HL-60 (cell line): ENCODE measurements at regions not wholly inside any gene's neighbourhood (a gene's known extent, or its start where the extent isn't known, plus 50 kb on each side); places are given as distances from the start of the nearest gene placed in this dataset.

Experiments
- GABPA ChIP-seq: IDR thresholded peaks from 2 replicates; pipeline ENCODE4 v1.6.1; 2012; ENCODE audit warnings: low read depth
- POLR2AphosphoS5 ChIP-seq: IDR thresholded peaks from 2 replicates; pipeline ENCODE4 v1.6.1; 2012; ENCODE audit warnings: low read depth
- REST ChIP-seq: IDR thresholded peaks from 2 replicates; pipeline ENCODE4 v1.6.1; 2012; ENCODE audit warnings: low read depth; ENCODE audit not compliant: insufficient replicate concordance
- SPI1 ChIP-seq: IDR thresholded peaks from 2 replicates; pipeline ENCODE4 v1.6.1; 2012; ENCODE audit warnings: low read depth, mild to moderate bottlenecking, borderline replicate concordance
- TF ChIP-seq, protein P1 (sequence below): IDR thresholded peaks from one replicate; pipeline ENCODE4 v1.5.1; 2011; ENCODE audit warnings: low read length, control low read depth, inconsistent platforms; ENCODE audit not compliant: insufficient read depth

DNA sequence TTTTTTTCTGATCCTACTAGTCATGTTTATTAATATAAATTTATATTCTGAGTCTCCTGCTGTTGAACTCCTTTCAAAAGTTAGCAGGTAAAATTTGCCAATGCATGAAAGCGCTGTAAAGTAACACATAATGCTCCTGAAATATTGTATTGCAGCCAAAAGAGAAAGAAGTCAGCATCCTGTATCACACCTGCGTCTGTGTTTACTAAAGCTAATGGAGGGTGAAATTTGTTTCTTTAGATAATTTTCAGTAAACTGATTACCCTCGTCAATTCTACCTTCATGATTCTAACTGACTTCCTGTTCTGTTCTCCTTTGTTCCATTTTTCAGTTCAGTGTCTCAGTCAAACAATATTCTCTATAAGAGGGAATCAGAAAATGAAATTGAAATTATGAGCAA lies 415.4 kb downstream of the CDH9 start:
- TF ChIP-seq POLR2AphosphoS5, result no peak
- TF ChIP-seq, protein P1, sequence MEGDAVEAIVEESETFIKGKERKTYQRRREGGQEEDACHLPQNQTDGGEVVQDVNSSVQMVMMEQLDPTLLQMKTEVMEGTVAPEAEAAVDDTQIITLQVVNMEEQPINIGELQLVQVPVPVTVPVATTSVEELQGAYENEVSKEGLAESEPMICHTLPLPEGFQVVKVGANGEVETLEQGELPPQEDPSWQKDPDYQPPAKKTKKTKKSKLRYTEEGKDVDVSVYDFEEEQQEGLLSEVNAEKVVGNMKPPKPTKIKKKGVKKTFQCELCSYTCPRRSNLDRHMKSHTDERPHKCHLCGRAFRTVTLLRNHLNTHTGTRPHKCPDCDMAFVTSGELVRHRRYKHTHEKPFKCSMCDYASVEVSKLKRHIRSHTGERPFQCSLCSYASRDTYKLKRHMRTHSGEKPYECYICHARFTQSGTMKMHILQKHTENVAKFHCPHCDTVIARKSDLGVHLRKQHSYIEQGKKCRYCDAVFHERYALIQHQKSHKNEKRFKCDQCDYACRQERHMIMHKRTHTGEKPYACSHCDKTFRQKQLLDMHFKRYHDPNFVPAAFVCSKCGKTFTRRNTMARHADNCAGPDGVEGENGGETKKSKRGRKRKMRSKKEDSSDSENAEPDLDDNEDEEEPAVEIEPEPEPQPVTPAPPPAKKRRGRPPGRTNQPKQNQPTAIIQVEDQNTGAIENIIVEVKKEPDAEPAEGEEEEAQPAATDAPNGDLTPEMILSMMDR, result no peak
- no peak for TF ChIP-seq REST
- no peak for TF ChIP-seq GABPA
- no peak for TF ChIP-seq SPI1
